ENCODE measurements at regions not wholly inside any gene's neighbourhood (a gene's known extent, or its start where the extent isn't known, plus 50 kb on each side); places are given as distances from the start of the nearest gene placed in this dataset.
"Not testable (repeated sequence)": the region's sequence is repeated elsewhere in the genome, so short reads cannot be mapped to it uniquely, and the experiment has no call there.

GRCh38 chr5:58294598-58295305 lies 165.1 kb downstream of the PLK2 start:
- DNase-seq (ENCODE audit: low spot score), result no peak

GRCh38 chr5:58288275-58288674 lies 171.6 kb downstream of the PLK2 start:
- not testable (repeated sequence) for DNase-seq (ENCODE audit: low spot score)

DNA sequence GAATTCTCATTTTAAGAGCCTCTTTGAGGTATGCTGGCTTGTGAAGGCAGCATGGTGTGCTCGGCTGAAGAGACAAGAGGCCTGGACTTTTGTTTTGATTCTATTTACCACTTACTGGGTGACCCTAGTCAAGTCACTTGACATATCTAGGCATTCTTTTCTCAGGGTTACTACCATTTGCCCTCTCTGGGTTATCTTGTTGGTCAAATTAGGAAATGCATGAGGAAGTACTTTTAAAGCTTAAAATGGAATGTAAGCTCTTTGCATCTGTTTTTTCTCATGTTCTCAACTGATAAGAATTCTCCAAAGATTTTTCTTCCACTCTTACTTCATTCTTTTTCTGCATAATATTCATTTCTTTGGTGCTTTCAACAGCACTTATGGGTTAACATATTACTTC lies 173.1 kb downstream of the PLK2 start:
- DNase-seq (ENCODE audit: low spot score), result no peak

GRCh38 chr5:58285900-58286299 lies 174.0 kb downstream of the PLK2 start:
- no peak for DNase-seq (ENCODE audit: low spot score)

DNA sequence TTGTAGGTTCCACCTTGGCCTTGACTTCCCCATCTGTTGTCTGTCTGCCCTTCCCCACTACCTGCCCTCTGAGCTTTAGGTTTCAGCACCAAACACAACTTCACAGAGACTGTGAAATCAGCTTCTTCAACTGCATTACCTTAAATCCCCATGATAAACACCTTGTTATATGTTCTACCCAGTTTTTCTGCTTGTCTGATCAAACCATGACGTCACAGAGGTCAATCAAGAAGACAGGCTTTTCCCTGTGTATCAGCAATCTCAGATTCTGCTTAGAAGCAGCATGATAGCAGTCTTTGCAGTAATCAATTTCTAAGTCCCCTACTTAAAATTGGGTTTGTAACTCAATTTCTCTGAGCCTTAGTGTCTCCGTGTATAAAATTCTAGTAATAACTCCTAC lies 175.0 kb downstream of the PLK2 start:
- no peak for DNase-seq (ENCODE audit: low spot score)

DNA sequence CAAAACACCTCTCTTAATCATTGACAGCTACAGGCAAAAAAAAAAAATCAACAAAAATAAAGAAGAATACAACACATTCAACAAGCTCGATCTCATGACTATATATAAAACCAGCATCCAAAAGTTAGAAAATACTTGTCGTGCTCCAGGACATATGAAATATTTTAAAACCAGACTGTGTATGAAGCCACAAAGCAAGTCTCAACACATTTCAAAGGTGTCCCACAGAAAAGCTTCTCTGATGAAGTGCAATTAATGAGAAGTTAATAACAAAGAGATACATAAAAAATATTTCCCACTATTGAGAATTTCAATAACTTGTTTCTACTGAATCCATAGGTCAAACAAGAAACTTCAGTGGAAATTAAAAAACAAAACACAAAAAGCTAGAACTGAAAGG lies 178.7 kb downstream of the PLK2 start:
- DNase-seq (ENCODE audit: low spot score), result no peak

- no peak for DNase-seq (ENCODE audit: low spot score)
These were observed 180.6 kb downstream of the PLK2 start for GRCh38 chr5:58279259-58279658.

- no peak for DNase-seq (ENCODE audit: low spot score)
These were observed 183.5 kb downstream of the PLK2 start for GRCh38 chr5:58276431-58276830.

GRCh38 chr5:58275516-58275915 lies 184.4 kb downstream of the PLK2 start:
- no peak for DNase-seq (ENCODE audit: low spot score)

GRCh38 chr5:58274191-58274590 lies 185.7 kb downstream of the PLK2 start:
- DNase-seq (ENCODE audit: low spot score), result no peak

GRCh38 chr5:58273711-58274110 lies 186.2 kb downstream of the PLK2 start:
- DNase-seq (ENCODE audit: low spot score), result no peak

DNA sequence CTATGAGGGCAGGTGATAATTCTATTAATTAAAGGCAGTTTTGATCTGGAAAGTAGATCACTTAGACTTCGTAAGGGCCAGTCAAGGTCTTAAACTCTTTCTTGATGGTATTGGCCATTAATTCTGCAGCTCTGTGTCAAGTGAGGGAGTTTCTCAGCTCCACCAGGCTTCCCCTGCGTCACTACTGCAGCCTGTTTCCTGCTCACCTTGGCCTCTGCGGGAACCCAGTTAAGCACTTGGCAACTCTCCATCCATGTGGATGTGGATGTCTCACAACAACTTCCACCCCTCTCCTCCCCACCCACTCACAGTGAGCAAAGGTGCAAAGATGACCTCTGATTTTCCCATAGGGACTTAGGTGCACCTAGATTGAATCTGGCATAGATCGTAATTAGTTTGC lies 191.6 kb downstream of the PLK2 start:
- no peak for DNase-seq (ENCODE audit: low spot score)

DNA sequence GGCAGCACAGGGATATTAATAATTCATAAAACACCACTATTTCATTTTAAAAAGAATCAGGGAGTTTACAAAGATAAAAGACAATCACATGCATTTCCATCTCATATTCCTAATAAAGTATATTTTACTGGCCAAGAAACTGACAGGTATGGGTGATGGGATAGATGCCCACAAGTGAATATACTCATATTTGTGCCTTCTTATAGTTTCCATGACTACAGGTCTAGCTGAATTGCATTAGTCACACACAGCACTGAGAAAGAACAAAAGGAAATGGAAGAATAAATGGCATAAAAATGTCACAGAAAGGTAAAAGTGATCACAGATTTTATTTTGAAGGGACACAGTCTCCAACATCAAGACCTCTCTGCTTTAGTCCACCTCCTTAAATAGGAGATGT lies 193.5 kb downstream of the PLK2 start:
- no peak for DNase-seq (ENCODE audit: low spot score)

GRCh38 chr5:58265246-58265930 lies 194.5 kb downstream of the PLK2 start:
- DNase-seq (ENCODE audit: low spot score), result no peak

DNA sequence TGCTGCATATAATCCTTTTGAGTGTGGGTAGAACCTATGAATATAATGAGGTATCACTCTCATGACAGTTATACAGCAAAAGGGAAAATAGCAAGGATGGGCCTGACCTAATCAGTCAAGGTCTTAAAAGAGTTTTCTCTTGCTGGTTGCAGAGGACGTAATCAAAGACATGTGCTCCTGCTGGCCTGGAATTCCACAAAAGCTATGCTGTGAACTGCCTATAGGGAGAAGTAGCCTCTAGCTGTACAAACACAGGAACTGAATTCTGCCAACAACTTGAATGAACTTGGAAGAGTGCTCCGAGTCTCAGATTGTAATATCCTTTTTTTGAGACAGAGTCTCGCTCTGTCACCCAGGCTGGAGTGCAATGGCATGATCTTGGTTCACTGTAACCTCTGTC lies 195.6 kb downstream of the PLK2 start:
- DNase-seq (ENCODE audit: low spot score), result no peak

GRCh38 chr5:58263296-58263695 lies 196.6 kb downstream of the PLK2 start:
- no peak for DNase-seq (ENCODE audit: low spot score)

DNA sequence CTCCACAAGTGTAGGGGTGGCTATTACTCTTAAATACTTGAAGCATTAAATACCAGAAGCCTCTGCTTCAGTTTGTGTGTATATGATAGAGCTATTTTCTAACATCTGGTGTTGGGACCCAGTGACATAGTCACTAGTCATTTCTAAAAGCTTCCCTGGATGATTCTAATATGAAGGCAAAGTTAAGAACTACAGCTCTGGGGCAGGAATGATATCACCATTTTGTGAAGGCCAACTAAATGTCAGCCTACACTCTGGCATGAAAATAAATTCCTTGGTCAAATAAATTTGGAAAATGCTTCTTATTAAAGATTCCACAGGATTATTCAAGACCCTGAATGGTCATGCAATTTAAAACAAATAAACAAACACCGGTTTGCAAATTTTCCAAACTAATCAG lies 197.7 kb downstream of the PLK2 start:
- DNase-seq (ENCODE audit: low spot score), result no peak

- no peak for DNase-seq (ENCODE audit: low spot score)
These were observed 198.3 kb downstream of the PLK2 start for GRCh38 chr5:58261605-58262004.

- DNase-seq (ENCODE audit: low spot score), result no peak
These were observed 199.6 kb downstream of the PLK2 start for GRCh38 chr5:58260243-58260642.

GRCh38 chr5:58259685-58260152 lies 200.2 kb downstream of the PLK2 start:
- DNase-seq (ENCODE audit: low spot score), result no peak

DNA sequence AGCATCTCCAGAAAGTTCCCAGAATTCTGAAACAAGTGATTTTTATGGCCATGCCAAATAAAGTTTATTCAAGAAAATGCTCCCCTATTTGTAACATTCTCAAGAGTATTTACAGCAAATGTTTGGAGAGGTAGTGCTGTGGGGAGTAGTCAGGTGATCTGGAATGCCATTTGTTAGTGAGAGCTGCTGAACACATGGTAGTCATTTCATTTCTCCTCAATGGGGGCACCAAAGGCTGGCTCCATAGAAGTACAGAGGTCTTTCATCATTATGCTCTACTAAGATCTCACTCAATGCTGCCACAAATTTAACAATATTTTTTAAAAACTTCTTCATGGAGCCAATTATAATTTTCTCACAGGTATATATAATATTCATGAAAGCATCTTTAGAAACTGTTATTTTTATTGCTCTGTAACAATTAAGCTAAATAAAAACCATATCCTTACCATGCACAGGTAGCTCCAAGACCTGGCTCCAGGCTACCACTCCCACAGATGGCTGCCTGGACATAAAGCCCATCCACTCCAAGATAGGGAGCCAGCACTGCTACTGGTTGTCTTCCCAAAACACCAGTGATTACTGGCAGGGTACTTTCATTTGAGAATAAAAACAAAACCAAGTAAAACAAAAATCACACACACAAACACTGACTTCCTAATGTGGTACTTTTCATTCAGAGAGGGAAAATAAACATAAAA lies 200.8 kb downstream of the PLK2 start:
- no peak for DNase-seq (ENCODE audit: low spot score)

DNA sequence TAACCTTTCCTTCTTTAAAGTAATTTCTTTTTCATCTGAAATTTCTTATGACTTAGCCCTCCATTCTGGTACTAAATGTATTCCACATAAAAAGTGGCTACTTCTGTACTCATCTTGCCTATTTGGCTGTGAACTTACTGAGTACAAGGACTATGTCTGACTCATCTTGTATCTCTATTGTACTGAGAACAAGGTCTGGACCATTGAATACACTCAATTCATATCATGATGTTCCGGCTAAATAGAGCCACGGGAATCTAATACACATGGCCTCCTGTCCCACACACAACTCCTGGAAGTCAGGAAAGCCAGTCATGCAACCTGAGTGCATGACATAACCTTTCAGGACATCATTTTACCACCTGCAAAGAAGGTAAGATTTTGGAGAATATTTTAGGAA lies 203.9 kb downstream of the PLK2 start:
- DNase-seq (ENCODE audit: low spot score), result no peak

GRCh38 chr5:58255386-58255785 lies 204.5 kb downstream of the PLK2 start:
- no peak for DNase-seq (ENCODE audit: low spot score)

Measured in hematopoietic multipotent progenitor cell treated with erythropoietin and hydrocortisone succinate and interleukin-3 and kit ligand, for 15 days (in vitro differentiated cells).